DND-41 (cell line): ENCODE measurements at regions not wholly inside any gene's neighbourhood (a gene's known extent, or its start where the extent isn't known, plus 50 kb on each side); places are given as distances from the start of the nearest gene placed in this dataset.

ENCODE experiments used
- EZH2 ChIP-seq: IDR thresholded peaks from 3 replicates; pipeline ENCODE4 v1.6.1; 2012; ENCODE audit warnings: borderline replicate concordance, low read depth, mild to moderate bottlenecking, moderate library complexity, low read length, inconsistent platforms; ENCODE audit not compliant: severe bottlenecking
- TF ChIP-seq, protein P1 (sequence below): IDR thresholded peaks from 2 replicates; pipeline ENCODE4 v1.5.1; 2012; ENCODE audit warnings: borderline replicate concordance, low read length, moderate library complexity, mild to moderate bottlenecking; ENCODE audit not compliant: poor library complexity, severe bottlenecking; ENCODE audit errors: extremely low read depth

DNA sequence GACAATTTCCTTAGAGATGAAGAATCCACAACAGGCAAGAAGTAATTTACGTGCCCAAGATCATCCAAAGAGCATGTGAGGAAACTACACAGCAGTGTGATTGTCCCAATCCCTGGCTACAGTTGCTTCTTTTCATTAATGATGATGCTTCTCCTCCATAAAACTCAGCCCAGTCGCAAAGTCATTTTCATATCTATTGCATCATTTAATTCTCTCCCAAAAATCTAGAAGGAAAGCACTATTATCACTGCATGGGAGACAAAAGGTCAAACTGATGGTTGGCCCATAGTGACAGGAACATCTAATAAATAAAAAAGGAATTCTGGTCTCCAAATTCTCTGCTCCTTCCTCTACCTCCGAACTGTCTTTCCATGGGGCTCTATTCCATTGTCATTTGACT, 103.5 kb upstream of the SERP2 start:
- TF ChIP-seq, protein P1, sequence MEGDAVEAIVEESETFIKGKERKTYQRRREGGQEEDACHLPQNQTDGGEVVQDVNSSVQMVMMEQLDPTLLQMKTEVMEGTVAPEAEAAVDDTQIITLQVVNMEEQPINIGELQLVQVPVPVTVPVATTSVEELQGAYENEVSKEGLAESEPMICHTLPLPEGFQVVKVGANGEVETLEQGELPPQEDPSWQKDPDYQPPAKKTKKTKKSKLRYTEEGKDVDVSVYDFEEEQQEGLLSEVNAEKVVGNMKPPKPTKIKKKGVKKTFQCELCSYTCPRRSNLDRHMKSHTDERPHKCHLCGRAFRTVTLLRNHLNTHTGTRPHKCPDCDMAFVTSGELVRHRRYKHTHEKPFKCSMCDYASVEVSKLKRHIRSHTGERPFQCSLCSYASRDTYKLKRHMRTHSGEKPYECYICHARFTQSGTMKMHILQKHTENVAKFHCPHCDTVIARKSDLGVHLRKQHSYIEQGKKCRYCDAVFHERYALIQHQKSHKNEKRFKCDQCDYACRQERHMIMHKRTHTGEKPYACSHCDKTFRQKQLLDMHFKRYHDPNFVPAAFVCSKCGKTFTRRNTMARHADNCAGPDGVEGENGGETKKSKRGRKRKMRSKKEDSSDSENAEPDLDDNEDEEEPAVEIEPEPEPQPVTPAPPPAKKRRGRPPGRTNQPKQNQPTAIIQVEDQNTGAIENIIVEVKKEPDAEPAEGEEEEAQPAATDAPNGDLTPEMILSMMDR, result no peak
- TF ChIP-seq EZH2, result no peak
